ENCODE measurements at regions not wholly inside any gene's neighbourhood (a gene's known extent, or its start where the extent isn't known, plus 50 kb on each side); places are given as distances from the start of the nearest gene placed in this dataset.

- dilution Hi-C loops (cut with MboI; ENCODE audit: extremely low pct_ligation_motif_present, low sequenced_read_pairs), result no loop called here
Measured at GRCh38 chr5:138648841-138649240, 73.6 kb upstream of the HSPA9 start.

GRCh38 chr5:138647794-138648410 lies 72.7 kb upstream of the HSPA9 start:
- Histone ChIP-seq H3K9me3 (ENCODE audit: control insufficient read depth, low read depth, low read length) (no peaks in the 10 kb centered on the region), H3K4me1 (ENCODE audit: control insufficient read depth, extremely low read depth, insufficient read depth, low read length) (peaks cover 6% of the 10 kb centered on the region), H3K27me3 (ENCODE audit: control insufficient read depth, extremely low read depth, insufficient read depth, low read length) (no peaks in the 10 kb centered on the region), H3K27ac (ENCODE audit: control insufficient read depth, insufficient read depth, low read length) (no peak overlapping the region), H3K79me2 (ENCODE audit: control insufficient read depth, insufficient read depth, low read length) (no peaks in the 10 kb centered on the region), H2AFZ (ENCODE audit: control insufficient read depth, low read length) (no peak overlapping the region), H3K4me3 (ENCODE audit: control insufficient read depth in 2 of 3, extremely low read depth in 1 of 3, insufficient read depth in 2 of 3, low read depth in 1 of 3, low read length in 3 of 3) (no peak overlapping the region), H3K4me2 (ENCODE audit: control insufficient read depth, extremely low read depth, insufficient read depth, low read depth, low read length) (no peak overlapping the region), H4K20me1 (ENCODE audit: control insufficient read depth, extremely low read depth, insufficient read depth, low read length) (no peaks in the 10 kb centered on the region), H3K36me3 (ENCODE audit: control insufficient read depth in 2 of 2, extremely low read depth in 1 of 2, insufficient read depth in 2 of 2, low read length in 2 of 2) (no peaks in the 10 kb centered on the region), H3K9ac (ENCODE audit: control insufficient read depth, extremely low read depth, insufficient read depth, low read length) (no peak overlapping the region), H3K9me1 (ENCODE audit: control insufficient read depth, extremely low read depth, insufficient read depth, low read length) (no peaks in the 10 kb centered on the region)
- FAIRE-seq (no peak), DNase-seq (ENCODE audit: low read depth, low spot score) (no peak)
- dilution Hi-C loops (cut with MboI; ENCODE audit: extremely low pct_ligation_motif_present, low sequenced_read_pairs), result no loop called here
- TF ChIP-seq CTCF (optimal IDR thresholded peaks at IDR 0.05 in 1 of 3, IDR thresholded peaks at IDR 0.05 in 1 of 3, conservative IDR thresholded peaks at IDR 0.05 in 1 of 3; ENCODE audit: extremely low read depth in 1 of 3, insufficient read depth in 2 of 3, low read length in 3 of 3) (no peak), EZH2 (IDR thresholded peaks at IDR 0.05; ENCODE audit: low read length) (no peak)

More at GRCh38 chr5:138648841-138649240, 73.6 kb upstream of the HSPA9 start:
- Histone ChIP-seq H3K9me1 (ENCODE audit: control insufficient read depth, extremely low read depth, insufficient read depth, low read length) (no peaks in the 10 kb centered on the region), H3K79me2 (ENCODE audit: control insufficient read depth, insufficient read depth, low read length) (no peaks in the 10 kb centered on the region), H3K27ac (ENCODE audit: control insufficient read depth, insufficient read depth, low read length) (no peak overlapping the region), H3K4me1 (ENCODE audit: control insufficient read depth, extremely low read depth, insufficient read depth, low read length) (peaks cover 6% of the 10 kb centered on the region), H3K4me2 (ENCODE audit: control insufficient read depth, extremely low read depth, insufficient read depth, low read depth, low read length) (no peak overlapping the region), H3K9me3 (ENCODE audit: control insufficient read depth, low read depth, low read length) (no peaks in the 10 kb centered on the region), H2AFZ (ENCODE audit: control insufficient read depth, low read length) (no peak overlapping the region), H3K9ac (ENCODE audit: control insufficient read depth, extremely low read depth, insufficient read depth, low read length) (no peak overlapping the region), H4K20me1 (ENCODE audit: control insufficient read depth, extremely low read depth, insufficient read depth, low read length) (no peaks in the 10 kb centered on the region), H3K27me3 (ENCODE audit: control insufficient read depth, extremely low read depth, insufficient read depth, low read length) (no peaks in the 10 kb centered on the region), H3K4me3 (ENCODE audit: control insufficient read depth in 2 of 3, extremely low read depth in 1 of 3, insufficient read depth in 2 of 3, low read depth in 1 of 3, low read length in 3 of 3) (no peak overlapping the region), H3K36me3 (ENCODE audit: control insufficient read depth in 2 of 2, extremely low read depth in 1 of 2, insufficient read depth in 2 of 2, low read length in 2 of 2) (no peaks in the 10 kb centered on the region)
- TF ChIP-seq EZH2 (IDR thresholded peaks at IDR 0.05; ENCODE audit: low read length) (no peak), CTCF (optimal IDR thresholded peaks at IDR 0.05 in 1 of 3, IDR thresholded peaks at IDR 0.05 in 1 of 3, conservative IDR thresholded peaks at IDR 0.05 in 1 of 3; ENCODE audit: extremely low read depth in 1 of 3, insufficient read depth in 2 of 3, low read length in 3 of 3) (no peak)
- FAIRE-seq, result no peak
- no peak for DNase-seq (ENCODE audit: low read depth, low spot score)
